Ishikawa (cell line): ENCODE measurements at regions not wholly inside any gene's neighbourhood (a gene's known extent, or its start where the extent isn't known, plus 50 kb on each side); places are given as distances from the start of the nearest gene placed in this dataset.

Source experiments
- CREB1 ChIP-seq: IDR thresholded peaks from 2 replicates; pipeline ENCODE4 v1.6.1; 2012; ENCODE audit warnings: low read depth
- EP300 ChIP-seq: IDR thresholded peaks from 2 replicates; pipeline ENCODE4 v1.6.1; 2012; ENCODE audit warnings: borderline replicate concordance

DNA sequence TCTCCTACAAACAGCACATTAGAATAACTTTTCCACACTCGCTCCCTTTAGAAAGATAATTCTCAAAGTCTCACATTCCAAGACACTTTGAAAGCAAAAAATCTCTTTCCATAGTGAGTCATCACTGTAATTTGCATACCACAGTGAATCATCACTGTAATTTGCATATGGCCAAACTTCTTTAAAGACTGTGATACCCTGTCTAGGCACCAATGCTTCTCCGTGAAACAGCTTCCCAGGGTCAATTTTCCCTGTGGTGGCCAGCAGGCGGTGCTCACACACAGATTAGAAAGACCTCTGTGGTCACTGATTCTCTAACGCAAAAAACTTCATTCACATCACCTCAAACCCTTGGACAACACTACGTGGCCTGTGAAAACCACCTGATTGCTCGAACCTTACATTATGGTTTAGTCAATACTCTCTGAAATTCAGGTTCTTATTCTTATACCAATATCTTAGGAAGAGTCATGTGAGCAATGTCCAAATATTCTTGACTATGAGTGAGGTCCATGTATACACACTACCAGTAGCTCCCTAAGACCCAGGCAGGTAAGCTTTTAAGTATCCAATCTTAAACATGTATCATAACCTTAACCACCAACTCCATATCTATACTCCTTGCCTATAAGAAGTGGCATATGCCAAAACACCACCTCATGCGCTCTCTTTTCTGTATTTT lies 78.5 kb upstream of the PHACTR1 start:
- TF ChIP-seq EP300 = no peak
- TF ChIP-seq CREB1 = no peak
